Neural crest cell (in vitro differentiated cells): ENCODE measurements at regions not wholly inside any gene's neighbourhood (a gene's known extent, or its start where the extent isn't known, plus 50 kb on each side); places are given as distances from the start of the nearest gene placed in this dataset.

Source experiments
- DNase-seq: peaks from one replicate; pipeline ENCODE4 v3.0.0; 2021; ENCODE audit warnings: low read depth, mixed read lengths, low spot score
- H3K27ac Mint-ChIP-seq: one replicate; pipeline ENCODE4 v1.8.0; 2021; ENCODE audit warnings: mild to moderate bottlenecking, mixed read lengths; ENCODE audit not compliant: unreplicated experiment
- H3K27me3 Mint-ChIP-seq: 2 replicates; pipeline ENCODE4 v1.8.0; 2021; ENCODE audit warnings: low read depth, mild to moderate bottlenecking, mixed read lengths
- H3K36me3 Mint-ChIP-seq: 2 replicates; pipeline ENCODE4 v1.8.0; 2021; ENCODE audit warnings: low read depth, mild to moderate bottlenecking, mixed read lengths
- H3K4me1 Mint-ChIP-seq: 2 replicates; pipeline ENCODE4 v1.8.0; 2021; ENCODE audit warnings: mixed read lengths
- H3K4me3 Mint-ChIP-seq: one replicate; pipeline ENCODE4 v1.8.0; 2021; ENCODE audit warnings: mild to moderate bottlenecking, mixed read lengths
- H3K9me3 Mint-ChIP-seq: 2 replicates; pipeline ENCODE4 v1.8.0; 2021; ENCODE audit warnings: mixed read lengths
- TF ChIP-seq, protein P1 (sequence below): fragments of 200-600 bp; sonication (generic); conservative IDR thresholded peaks from 2 replicates; pipeline ENCODE4 v1.5.0; 2021; ENCODE audit warnings: antibody characterized with exemption, mild to moderate bottlenecking

DNA sequence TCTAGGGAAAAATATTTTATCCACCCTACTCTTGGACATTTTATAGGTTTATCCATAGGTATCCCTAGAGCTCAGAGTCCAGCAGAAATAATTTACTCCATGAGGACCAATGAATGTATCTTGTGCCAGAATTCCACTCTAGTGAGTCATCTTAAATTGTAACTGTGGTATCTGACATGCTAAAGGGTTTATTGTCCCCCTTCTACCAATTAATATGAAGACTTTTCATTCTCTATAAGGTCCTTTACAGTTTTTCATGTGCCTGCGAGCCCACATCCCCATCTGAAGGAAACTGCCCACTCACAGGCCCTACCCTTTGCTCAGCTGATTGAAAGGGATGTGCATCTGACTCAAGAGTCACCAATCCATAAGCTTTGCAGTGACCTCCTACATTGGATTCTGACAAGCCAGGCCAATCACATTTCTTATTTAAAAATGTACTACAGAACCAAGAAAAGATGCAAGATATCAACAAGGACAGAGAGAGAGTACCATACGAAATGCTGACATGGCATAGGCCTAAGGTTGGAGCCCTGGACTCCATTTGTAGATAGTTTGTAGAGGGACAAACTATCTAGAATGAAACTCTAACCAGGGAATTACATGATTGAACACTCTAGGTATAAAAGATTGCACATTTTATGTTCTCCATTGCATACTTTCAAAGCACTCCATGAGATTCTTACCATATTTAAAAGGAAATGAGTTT, 93.4 kb upstream of the DEFB112 start:
- DNase-seq: no peak
- H3K4me1 Mint-ChIP-seq: no peaks in the 10 kb centered on the region
- H3K27ac Mint-ChIP-seq: no peak overlapping the region
- no peak overlapping the region for H3K4me3 Mint-ChIP-seq
- TF ChIP-seq, protein P1, sequence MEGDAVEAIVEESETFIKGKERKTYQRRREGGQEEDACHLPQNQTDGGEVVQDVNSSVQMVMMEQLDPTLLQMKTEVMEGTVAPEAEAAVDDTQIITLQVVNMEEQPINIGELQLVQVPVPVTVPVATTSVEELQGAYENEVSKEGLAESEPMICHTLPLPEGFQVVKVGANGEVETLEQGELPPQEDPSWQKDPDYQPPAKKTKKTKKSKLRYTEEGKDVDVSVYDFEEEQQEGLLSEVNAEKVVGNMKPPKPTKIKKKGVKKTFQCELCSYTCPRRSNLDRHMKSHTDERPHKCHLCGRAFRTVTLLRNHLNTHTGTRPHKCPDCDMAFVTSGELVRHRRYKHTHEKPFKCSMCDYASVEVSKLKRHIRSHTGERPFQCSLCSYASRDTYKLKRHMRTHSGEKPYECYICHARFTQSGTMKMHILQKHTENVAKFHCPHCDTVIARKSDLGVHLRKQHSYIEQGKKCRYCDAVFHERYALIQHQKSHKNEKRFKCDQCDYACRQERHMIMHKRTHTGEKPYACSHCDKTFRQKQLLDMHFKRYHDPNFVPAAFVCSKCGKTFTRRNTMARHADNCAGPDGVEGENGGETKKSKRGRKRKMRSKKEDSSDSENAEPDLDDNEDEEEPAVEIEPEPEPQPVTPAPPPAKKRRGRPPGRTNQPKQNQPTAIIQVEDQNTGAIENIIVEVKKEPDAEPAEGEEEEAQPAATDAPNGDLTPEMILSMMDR: no peak
- H3K27me3 Mint-ChIP-seq: no peaks in the 10 kb centered on the region
- H3K9me3 Mint-ChIP-seq: no peaks in the 10 kb centered on the region
- H3K36me3 Mint-ChIP-seq: no peaks in the 10 kb centered on the region

GRCh38 chr6:50145125-50145524, 95.4 kb upstream of the DEFB112 start:
- peaks cover 6% of the 10 kb centered on the region for H3K27me3 Mint-ChIP-seq
- no peak overlapping the region for H3K27ac Mint-ChIP-seq
- TF ChIP-seq, protein P1: peak; percentile 76
- no peaks in the 10 kb centered on the region for H3K9me3 Mint-ChIP-seq
- H3K4me3 Mint-ChIP-seq: no peak overlapping the region
- no peaks in the 10 kb centered on the region for H3K36me3 Mint-ChIP-seq
- no peaks in the 10 kb centered on the region for H3K4me1 Mint-ChIP-seq
- no peak for DNase-seq

DNA sequence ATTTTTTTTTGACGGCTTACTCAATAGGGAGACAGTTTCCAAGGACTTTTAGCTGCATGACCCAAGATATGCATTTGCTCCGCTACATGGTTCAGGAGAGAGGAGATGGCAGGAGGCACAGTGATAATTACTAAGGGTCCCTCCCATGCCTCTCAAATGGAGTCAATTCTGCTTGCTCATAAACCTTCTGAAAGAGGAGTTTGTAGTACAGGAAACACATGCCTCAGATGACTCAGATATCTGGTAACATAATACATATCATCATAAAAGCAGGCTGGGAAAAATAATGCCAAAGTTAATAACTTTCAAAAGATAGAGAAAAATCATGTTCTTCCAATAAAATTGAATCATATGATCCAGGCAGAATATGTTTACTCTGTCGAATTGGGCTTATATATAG, 97.6 kb upstream of the DEFB112 start:
- Mint-ChIP-seq H3K9me3 (no peaks in the 10 kb centered on the region), H3K4me3 (no peak overlapping the region), H3K27me3 (peaks cover 18% of the 10 kb centered on the region), H3K36me3 (no peaks in the 10 kb centered on the region), H3K4me1 (no peaks in the 10 kb centered on the region), H3K27ac (no peak overlapping the region)
- TF ChIP-seq, protein P1: no peak
- DNase-seq: no peak

GRCh38 chr6:50180646-50181045, 130.9 kb upstream of the DEFB112 start:
- Mint-ChIP-seq H3K4me1 (peaks cover 4% of the 10 kb centered on the region), H3K27me3 (peaks cover 2% of the 10 kb centered on the region)
- TF ChIP-seq, protein P1: no peak

GRCh38 chr6:50185006-50185405, 135.3 kb upstream of the DEFB112 start:
- H3K9me3 Mint-ChIP-seq: no peaks in the 10 kb centered on the region
- H3K27me3 Mint-ChIP-seq: no peaks in the 10 kb centered on the region
- TF ChIP-seq, protein P1: peak; percentile 55
- no peak overlapping the region for H3K4me3 Mint-ChIP-seq
- H3K36me3 Mint-ChIP-seq: no peaks in the 10 kb centered on the region
- DNase-seq: no peak
- no peak overlapping the region for H3K27ac Mint-ChIP-seq
- H3K4me1 Mint-ChIP-seq: peaks cover 15% of the 10 kb centered on the region

More at GRCh38 chr6:50180646-50181045, 130.9 kb upstream of the DEFB112 start:
- no peak for DNase-seq
- peaks cover 8% of the 10 kb centered on the region for H3K9me3 Mint-ChIP-seq
- no peak overlapping the region for H3K27ac Mint-ChIP-seq
- H3K36me3 Mint-ChIP-seq: no peaks in the 10 kb centered on the region
- H3K4me3 Mint-ChIP-seq: no peak overlapping the region
